GM23338 (cell line): ENCODE measurements at regions not wholly inside any gene's neighbourhood (a gene's known extent, or its start where the extent isn't known, plus 50 kb on each side); places are given as distances from the start of the nearest gene placed in this dataset.

Source experiments
- EZH2 ChIP-seq: fragments of 200-600 bp; sonication (generic); IDR thresholded peaks from one replicate; pipeline ENCODE4 v1.8.0; 2017; ENCODE audit warnings: antibody characterized with exemption, mild to moderate bottlenecking, low read depth; ENCODE audit not compliant: unreplicated experiment
- POLR2AphosphoS5 ChIP-seq: IDR thresholded peaks from 2 replicates; pipeline ENCODE4 v1.6.1; 2016; ENCODE audit warnings: antibody characterized with exemption, low read depth
- TF ChIP-seq, protein P1 (sequence below), 2 experiments: fragments of 200-600 bp in 1 of 2; sonication (generic) in 1 of 2; conservative IDR thresholded peaks; 2 replicates each; pipeline versions ENCODE4 v1.5.1 to v1.6.1; 2016 to 2017; ENCODE audit warnings: antibody characterized with exemption in 2 of 2, low read depth in 2 of 2, mild to moderate bottlenecking in 2 of 2, moderate library complexity in 1 of 2
- TF ChIP-seq, protein P2 (sequence below): IDR thresholded peaks from one replicate; pipeline ENCODE4 v1.6.1; 2018; ENCODE audit warnings: antibody characterized with exemption; ENCODE audit not compliant: unreplicated experiment

DNA sequence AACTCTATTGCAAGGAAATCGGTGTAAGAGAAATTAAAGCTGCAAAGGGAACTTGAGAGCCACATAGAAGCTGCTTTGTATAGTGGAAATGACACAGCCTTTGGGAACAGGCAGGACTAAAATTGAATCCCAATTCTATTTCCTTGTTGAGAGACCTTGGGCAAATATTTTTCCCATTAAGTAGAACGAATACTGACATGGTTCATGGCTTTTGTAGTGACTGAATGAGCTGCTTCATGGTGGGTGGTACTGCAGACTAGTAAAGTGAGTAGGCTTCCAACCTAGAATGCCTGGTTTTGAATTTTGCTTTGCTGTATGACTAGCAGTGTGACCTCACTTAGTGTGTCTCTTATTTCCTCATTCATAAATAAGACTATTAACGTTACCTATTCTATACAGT, 182.2 kb upstream of the KCNIP4 start:
- TF ChIP-seq POLR2AphosphoS5: no peak
- TF ChIP-seq, protein P1, sequence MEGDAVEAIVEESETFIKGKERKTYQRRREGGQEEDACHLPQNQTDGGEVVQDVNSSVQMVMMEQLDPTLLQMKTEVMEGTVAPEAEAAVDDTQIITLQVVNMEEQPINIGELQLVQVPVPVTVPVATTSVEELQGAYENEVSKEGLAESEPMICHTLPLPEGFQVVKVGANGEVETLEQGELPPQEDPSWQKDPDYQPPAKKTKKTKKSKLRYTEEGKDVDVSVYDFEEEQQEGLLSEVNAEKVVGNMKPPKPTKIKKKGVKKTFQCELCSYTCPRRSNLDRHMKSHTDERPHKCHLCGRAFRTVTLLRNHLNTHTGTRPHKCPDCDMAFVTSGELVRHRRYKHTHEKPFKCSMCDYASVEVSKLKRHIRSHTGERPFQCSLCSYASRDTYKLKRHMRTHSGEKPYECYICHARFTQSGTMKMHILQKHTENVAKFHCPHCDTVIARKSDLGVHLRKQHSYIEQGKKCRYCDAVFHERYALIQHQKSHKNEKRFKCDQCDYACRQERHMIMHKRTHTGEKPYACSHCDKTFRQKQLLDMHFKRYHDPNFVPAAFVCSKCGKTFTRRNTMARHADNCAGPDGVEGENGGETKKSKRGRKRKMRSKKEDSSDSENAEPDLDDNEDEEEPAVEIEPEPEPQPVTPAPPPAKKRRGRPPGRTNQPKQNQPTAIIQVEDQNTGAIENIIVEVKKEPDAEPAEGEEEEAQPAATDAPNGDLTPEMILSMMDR (conservative IDR thresholded peaks at IDR 0.05; ENCODE audit: low read depth in 2 of 2): no peak
- TF ChIP-seq, protein P2, sequence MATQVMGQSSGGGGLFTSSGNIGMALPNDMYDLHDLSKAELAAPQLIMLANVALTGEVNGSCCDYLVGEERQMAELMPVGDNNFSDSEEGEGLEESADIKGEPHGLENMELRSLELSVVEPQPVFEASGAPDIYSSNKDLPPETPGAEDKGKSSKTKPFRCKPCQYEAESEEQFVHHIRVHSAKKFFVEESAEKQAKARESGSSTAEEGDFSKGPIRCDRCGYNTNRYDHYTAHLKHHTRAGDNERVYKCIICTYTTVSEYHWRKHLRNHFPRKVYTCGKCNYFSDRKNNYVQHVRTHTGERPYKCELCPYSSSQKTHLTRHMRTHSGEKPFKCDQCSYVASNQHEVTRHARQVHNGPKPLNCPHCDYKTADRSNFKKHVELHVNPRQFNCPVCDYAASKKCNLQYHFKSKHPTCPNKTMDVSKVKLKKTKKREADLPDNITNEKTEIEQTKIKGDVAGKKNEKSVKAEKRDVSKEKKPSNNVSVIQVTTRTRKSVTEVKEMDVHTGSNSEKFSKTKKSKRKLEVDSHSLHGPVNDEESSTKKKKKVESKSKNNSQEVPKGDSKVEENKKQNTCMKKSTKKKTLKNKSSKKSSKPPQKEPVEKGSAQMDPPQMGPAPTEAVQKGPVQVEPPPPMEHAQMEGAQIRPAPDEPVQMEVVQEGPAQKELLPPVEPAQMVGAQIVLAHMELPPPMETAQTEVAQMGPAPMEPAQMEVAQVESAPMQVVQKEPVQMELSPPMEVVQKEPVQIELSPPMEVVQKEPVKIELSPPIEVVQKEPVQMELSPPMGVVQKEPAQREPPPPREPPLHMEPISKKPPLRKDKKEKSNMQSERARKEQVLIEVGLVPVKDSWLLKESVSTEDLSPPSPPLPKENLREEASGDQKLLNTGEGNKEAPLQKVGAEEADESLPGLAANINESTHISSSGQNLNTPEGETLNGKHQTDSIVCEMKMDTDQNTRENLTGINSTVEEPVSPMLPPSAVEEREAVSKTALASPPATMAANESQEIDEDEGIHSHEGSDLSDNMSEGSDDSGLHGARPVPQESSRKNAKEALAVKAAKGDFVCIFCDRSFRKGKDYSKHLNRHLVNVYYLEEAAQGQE: no peak
- no peak for TF ChIP-seq EZH2
